ENCODE measurements at regions not wholly inside any gene's neighbourhood (a gene's known extent, or its start where the extent isn't known, plus 50 kb on each side); places are given as distances from the start of the nearest gene placed in this dataset.

DNA sequence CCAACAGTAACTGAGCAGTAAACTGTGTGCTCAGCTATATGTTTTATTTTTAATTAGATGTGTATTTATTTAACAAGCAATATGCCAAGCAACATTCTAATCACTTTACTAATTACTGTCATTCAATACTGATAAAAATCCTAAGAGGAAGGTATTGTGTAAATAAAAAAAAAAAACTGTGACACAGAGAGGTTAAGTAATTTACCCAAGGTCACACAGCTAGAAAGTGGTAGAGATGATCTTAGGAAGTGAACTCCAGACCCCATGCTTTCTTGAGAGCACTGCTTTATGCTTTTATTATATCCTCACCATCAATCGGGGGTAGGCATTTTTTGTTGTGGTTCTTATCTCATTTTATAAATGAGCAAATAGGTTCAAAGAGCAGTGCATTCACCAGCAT lies 417.1 kb downstream of the RAB28 start:
- no peak overlapping the region for H3K27ac ChIP-seq
- no peak for DNase-seq
- TF ChIP-seq, protein P1, sequence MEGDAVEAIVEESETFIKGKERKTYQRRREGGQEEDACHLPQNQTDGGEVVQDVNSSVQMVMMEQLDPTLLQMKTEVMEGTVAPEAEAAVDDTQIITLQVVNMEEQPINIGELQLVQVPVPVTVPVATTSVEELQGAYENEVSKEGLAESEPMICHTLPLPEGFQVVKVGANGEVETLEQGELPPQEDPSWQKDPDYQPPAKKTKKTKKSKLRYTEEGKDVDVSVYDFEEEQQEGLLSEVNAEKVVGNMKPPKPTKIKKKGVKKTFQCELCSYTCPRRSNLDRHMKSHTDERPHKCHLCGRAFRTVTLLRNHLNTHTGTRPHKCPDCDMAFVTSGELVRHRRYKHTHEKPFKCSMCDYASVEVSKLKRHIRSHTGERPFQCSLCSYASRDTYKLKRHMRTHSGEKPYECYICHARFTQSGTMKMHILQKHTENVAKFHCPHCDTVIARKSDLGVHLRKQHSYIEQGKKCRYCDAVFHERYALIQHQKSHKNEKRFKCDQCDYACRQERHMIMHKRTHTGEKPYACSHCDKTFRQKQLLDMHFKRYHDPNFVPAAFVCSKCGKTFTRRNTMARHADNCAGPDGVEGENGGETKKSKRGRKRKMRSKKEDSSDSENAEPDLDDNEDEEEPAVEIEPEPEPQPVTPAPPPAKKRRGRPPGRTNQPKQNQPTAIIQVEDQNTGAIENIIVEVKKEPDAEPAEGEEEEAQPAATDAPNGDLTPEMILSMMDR (IDR thresholded peaks at IDR 0.05; ENCODE audit: low read depth, low read length, missing control alignments), result no peak
- no peak overlapping the region for H3K4me3 ChIP-seq (ENCODE audit: low read depth, low read length)
- H3K36me3 ChIP-seq (replicated peaks), result no peaks in the 10 kb centered on the region
- H3K27me3 ChIP-seq (replicated peaks), result no peaks in the 10 kb centered on the region
- in situ Hi-C loops (cut with HindIII; ENCODE audit: low pct_ligation_motif_present, low sequenced_read_pairs), result no loop called here

DNA sequence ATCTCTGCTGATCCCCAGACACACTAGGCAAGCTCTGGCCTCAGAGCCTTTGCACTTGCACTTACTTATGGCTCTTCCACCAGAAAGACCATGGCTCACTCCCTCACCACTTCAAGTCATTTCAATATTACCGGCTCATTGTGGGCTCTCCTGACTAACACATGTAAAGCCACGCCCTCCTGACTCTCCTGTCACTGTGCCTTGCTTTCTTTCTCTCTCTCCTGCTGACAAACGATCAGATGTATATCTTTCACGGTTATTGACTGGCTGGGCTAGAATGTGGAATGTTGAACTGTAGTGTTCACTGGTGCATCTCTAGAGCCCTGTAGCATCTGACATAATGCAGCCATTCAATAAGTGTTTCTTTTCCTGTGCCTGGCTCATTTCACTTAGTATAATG lies 425.1 kb downstream of the RAB28 start:
- DNase-seq, result no peak
- in situ Hi-C loops (cut with HindIII; ENCODE audit: low pct_ligation_motif_present, low sequenced_read_pairs), result no loop called here
- no peaks in the 10 kb centered on the region for H3K36me3 ChIP-seq (replicated peaks)
- TF ChIP-seq, protein P1 (IDR thresholded peaks at IDR 0.05; ENCODE audit: low read depth, low read length, missing control alignments), result no peak
- H3K27ac ChIP-seq, result no peak overlapping the region
- H3K27me3 ChIP-seq (replicated peaks), result no peaks in the 10 kb centered on the region
- H3K4me3 ChIP-seq (ENCODE audit: low read depth, low read length), result no peak overlapping the region

DNA sequence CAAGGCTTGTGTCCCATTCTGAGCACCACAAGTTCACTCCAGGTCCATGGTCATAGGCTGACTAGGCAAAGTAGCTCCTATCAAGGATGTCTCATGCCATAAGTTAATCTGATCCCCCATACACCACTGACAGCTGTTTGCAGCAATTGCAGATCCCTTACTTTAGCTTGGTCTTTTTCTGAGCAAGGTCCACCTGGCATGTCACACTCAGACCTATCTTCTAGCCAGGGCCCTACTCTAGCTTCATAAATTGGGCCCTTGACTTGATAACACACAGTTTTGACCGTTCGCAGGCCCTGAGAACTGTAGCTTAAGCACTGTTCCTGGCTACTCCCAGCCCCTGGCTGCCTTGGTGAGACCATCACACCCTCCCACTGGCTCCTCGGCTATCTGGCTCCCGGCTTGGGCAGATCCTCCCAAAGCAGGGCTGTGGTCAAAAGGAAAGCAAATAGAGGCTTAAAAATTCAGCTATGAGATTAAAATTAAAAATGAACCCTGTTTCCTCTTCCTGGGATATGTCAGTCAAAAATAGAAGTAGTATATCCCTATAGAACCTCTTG lies 427.4 kb downstream of the RAB28 start:
- H3K36me3 ChIP-seq (replicated peaks), result no peaks in the 10 kb centered on the region
- no peak overlapping the region for H3K27ac ChIP-seq
- DNase-seq, result no peak
- no peaks in the 10 kb centered on the region for H3K27me3 ChIP-seq (replicated peaks)
- in situ Hi-C loops (cut with HindIII; ENCODE audit: low pct_ligation_motif_present, low sequenced_read_pairs), result no loop called here
- no peak overlapping the region for H3K4me3 ChIP-seq (ENCODE audit: low read depth, low read length)
- TF ChIP-seq, protein P1 (IDR thresholded peaks at IDR 0.05; ENCODE audit: low read depth, low read length, missing control alignments), result no peak

DNA sequence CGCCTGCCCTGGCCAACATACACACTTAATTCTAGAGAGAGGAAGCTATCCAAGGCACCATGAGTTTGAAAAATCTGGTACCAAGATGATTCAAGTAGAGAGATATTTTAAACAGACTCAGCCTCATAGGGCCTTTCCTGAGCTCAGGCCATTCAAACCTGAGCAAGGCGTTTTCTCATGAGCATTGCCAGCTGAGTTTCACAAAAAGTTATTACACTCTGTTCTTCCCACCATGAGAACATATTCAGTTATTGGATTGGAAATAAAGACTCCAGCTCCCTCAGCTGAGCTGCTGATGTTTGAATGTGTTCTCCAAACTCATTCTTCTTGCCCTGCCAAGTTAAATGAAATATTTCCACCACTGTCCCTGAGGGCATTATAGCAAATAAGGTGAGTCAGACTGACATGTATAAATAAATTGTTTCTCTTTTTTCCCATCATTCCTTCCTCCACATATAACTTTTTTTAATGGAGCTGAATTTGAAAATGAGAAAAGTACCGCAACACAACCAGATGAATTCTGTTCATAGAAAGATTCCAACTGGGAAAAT lies 429.6 kb downstream of the RAB28 start:
- in situ Hi-C loops (cut with HindIII; ENCODE audit: low pct_ligation_motif_present, low sequenced_read_pairs), result no loop called here
- H3K4me3 ChIP-seq (ENCODE audit: low read depth, low read length), result no peak overlapping the region
- H3K27me3 ChIP-seq (replicated peaks), result no peaks in the 10 kb centered on the region
- TF ChIP-seq, protein P1 (IDR thresholded peaks at IDR 0.05; ENCODE audit: low read depth, low read length, missing control alignments), result no peak
- no peak for DNase-seq
- no peaks in the 10 kb centered on the region for H3K36me3 ChIP-seq (replicated peaks)
- H3K27ac ChIP-seq, result no peak overlapping the region

DNA sequence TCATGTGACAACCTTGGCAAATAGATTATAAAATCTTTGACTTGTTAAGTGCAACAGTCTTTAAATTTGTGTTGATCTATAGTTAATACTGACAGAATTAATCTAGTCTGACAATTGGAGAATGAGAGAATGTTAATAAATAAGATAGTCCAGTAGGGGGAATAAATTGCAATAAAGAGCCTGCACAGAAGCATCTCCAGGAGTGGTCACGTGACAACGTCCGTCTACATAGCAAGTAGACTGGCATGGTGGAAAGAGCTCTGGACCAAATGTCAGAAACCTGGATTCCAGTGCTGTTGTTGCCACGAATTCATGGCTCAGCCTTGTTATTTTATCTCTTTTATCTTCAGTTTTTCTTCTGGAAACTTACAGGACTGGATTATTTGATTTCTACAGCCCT lies 436.5 kb downstream of the RAB28 start:
- TF ChIP-seq, protein P1 (IDR thresholded peaks at IDR 0.05; ENCODE audit: low read depth, low read length, missing control alignments), result no peak
- no peak for DNase-seq
- Histone ChIP-seq H3K36me3 (replicated peaks) (no peaks in the 10 kb centered on the region), H3K4me3 (ENCODE audit: low read depth, low read length) (no peak overlapping the region), H3K27me3 (replicated peaks) (no peaks in the 10 kb centered on the region), H3K27ac (no peak overlapping the region)
- in situ Hi-C loops (cut with HindIII; ENCODE audit: low pct_ligation_motif_present, low sequenced_read_pairs), result no loop called here

DNA sequence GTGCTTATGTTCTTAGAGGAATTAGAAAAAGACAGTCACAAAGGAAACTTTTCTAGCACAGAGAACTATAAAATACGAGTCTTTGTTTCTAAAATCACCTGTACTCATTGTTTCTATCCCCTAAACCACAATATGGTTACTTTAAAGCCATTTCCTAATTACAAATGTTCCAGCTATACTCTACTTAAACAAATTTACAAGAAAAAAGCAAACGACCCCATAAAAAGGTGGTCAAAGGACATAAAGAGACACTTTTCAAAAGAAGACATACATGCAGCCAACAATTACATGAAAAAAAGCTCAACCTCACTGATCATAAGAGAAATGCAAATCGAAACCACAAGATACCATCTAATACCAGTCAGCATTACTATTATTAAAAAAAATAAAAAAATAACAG lies 447.3 kb downstream of the RAB28 start:
- H3K36me3 ChIP-seq (replicated peaks), result no peaks in the 10 kb centered on the region
- DNase-seq, result no peak
- H3K27me3 ChIP-seq (replicated peaks), result no peaks in the 10 kb centered on the region
- no peak overlapping the region for H3K4me3 ChIP-seq (ENCODE audit: low read depth, low read length)
- in situ Hi-C loops (cut with HindIII; ENCODE audit: low pct_ligation_motif_present, low sequenced_read_pairs), result no loop called here
- TF ChIP-seq, protein P1 (IDR thresholded peaks at IDR 0.05; ENCODE audit: low read depth, low read length, missing control alignments), result no peak
- H3K27ac ChIP-seq, result no peak overlapping the region
